Naive thymus-derived CD4-positive, alpha-beta T cell (primary cell): ENCODE measurements at regions not wholly inside any gene's neighbourhood (a gene's known extent, or its start where the extent isn't known, plus 50 kb on each side); places are given as distances from the start of the nearest gene placed in this dataset.

Source experiments
- ATAC-seq: fragments of 150-1000 bp; cut with Tn5 transposase; 2 replicates; pipeline ENCODE4 v1.10.0; 2021; ENCODE audit warnings: mild to moderate bottlenecking, moderate library complexity
- CTCF ChIA-PET: fragments of 350-600 bp; sonication (Branson Sonifier 250); formaldehyde crosslinking; loops from one replicate; lab custom pipeline; 2021; ENCODE audit warnings: antibody characterized with exemption; lab: Charles Lee
- POLR2A ChIA-PET: fragments of 350-600 bp; sonication (Branson Sonifier 250); formaldehyde crosslinking; loops from one replicate; lab custom pipeline; 2021; ENCODE audit warnings: antibody characterized with exemption, inconsistent platforms; lab: Charles Lee
- DNase-seq, 9 donors: peaks; one replicate each; pipeline versions ENCODE4 v3.0.0 to v3.0.0-alpha.2; 2020 to 2022; ENCODE audit warnings: mixed read lengths in 1 of 9
- H3K27ac ChIP-seq: one replicate; pipeline ENCODE4 v1.7.0; 2013; ENCODE audit warnings: mild to moderate bottlenecking, low read depth, low read length, moderate library complexity
- H3K27me3 ChIP-seq, 2 donors: one replicate each; pipeline ENCODE4 v1.7.0; 2013; ENCODE audit warnings: low read length in 2 of 2, mild to moderate bottlenecking in 2 of 2, moderate library complexity in 2 of 2; ENCODE audit not compliant: control insufficient read depth in 2 of 2, insufficient read depth in 2 of 2
- H3K36me3 ChIP-seq, 3 experiments: 1 replicate in 2 of 3; 2 replicates in 1 of 3; pipeline ENCODE4 v1.7.0; 2013; ENCODE audit warnings: low read length in 3 of 3, mild to moderate bottlenecking in 3 of 3, moderate library complexity in 1 of 3; ENCODE audit not compliant: insufficient read depth in 3 of 3, control insufficient read depth in 2 of 3
- H3K4me1 ChIP-seq, 2 donors: one replicate each; pipeline ENCODE4 v1.7.0; 2013; ENCODE audit warnings: low read length in 2 of 2, mild to moderate bottlenecking in 2 of 2, moderate library complexity in 1 of 2; ENCODE audit not compliant: control insufficient read depth in 2 of 2, insufficient read depth in 2 of 2
- H3K4me3 ChIP-seq: 2 replicates; pipeline ENCODE4 v1.7.0; 2013; ENCODE audit warnings: mild to moderate bottlenecking, low read length
- H3K9me3 ChIP-seq, 3 experiments: 1 replicate in 2 of 3; 2 replicates in 1 of 3; pipeline ENCODE4 v1.7.0; 2013; ENCODE audit warnings: low read length in 3 of 3; ENCODE audit not compliant: control insufficient read depth in 2 of 3
- H3K27ac Mint-ChIP-seq, 9 donors: one replicate each; pipeline ENCODE4 v1.8.0; 2020 to 2022; ENCODE audit warnings: mixed read lengths in 9 of 9, mild to moderate bottlenecking in 8 of 9, moderate library complexity in 5 of 9, inconsistent platforms in 2 of 9
- H3K27me3 Mint-ChIP-seq, 5 donors: one replicate each; pipeline ENCODE4 v1.8.0; 2021 to 2022; ENCODE audit warnings: mixed read lengths in 5 of 5, mild to moderate bottlenecking in 1 of 5
- H3K36me3 Mint-ChIP-seq, 5 donors: one replicate each; pipeline ENCODE4 v1.8.0; 2020 to 2022; ENCODE audit warnings: mixed read lengths in 5 of 5, mild to moderate bottlenecking in 3 of 5, inconsistent platforms in 1 of 5
- H3K4me1 Mint-ChIP-seq, 7 donors: one replicate each; pipeline ENCODE4 v1.8.0; 2020 to 2022; ENCODE audit warnings: mixed read lengths in 7 of 7, mild to moderate bottlenecking in 3 of 7, inconsistent platforms in 1 of 7
- H3K4me3 Mint-ChIP-seq, 10 donors: one replicate each; pipeline ENCODE4 v1.8.0; 2020 to 2022; ENCODE audit warnings: mild to moderate bottlenecking in 10 of 10, mixed read lengths in 10 of 10, moderate library complexity in 6 of 10, inconsistent platforms in 2 of 10
- H3K9me3 Mint-ChIP-seq, 11 donors: one replicate each; pipeline ENCODE4 v1.8.0; 2020 to 2022; ENCODE audit warnings: mixed read lengths in 11 of 11, mild to moderate bottlenecking in 4 of 11, inconsistent platforms in 1 of 11, moderate library complexity in 1 of 11
- intact Hi-C, 2 donors: fragments of 100-400 bp; cut with micrococcal nuclease; formaldehyde crosslinking; loops; one replicate each; pipeline ENCODE4 v1.15.1; 2023

DNA sequence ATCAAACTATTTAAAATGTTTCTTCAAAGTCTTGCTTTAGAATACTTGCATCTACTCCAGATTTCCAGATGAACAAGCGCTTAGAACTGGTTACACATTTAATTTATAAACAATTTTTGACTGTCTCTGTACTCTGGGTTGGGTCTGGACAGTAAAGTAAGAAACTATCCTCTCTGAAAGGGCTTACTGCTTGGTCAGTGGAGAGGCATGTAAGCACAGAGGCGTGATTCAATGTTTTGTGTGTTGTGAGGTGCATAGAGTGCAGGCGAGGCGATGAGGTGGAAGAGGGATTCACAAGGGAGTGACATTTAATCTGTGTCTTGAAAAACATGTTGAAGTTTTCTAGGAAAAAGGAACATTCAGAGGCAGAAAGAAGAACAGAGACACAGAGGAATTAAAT is 231.4 kb downstream of the VEGFC start:
- Histone ChIP-seq H3K4me3 (no peak overlapping the region), H3K4me1 (no peaks in the 10 kb centered on the region), H3K9me3 (no peaks in the 10 kb centered on the region), H3K27ac (no peak overlapping the region), H3K36me3 (no peaks in the 10 kb centered on the region), H3K27me3 (no peaks in the 10 kb centered on the region)
- Mint-ChIP-seq H3K27me3 (no peaks in the 10 kb centered on the region), H3K36me3 (no peaks in the 10 kb centered on the region), H3K4me1 (no peaks in the 10 kb centered on the region), H3K4me3 (no peak overlapping the region), H3K9me3 (peaks cover 0 to 15% (median 0%) of the 10 kb centered on the region in 11 donors), H3K27ac (no peak overlapping the region)
- no peak for ATAC-seq
- POLR2A ChIA-PET: no interaction called here
- DNase-seq: no peak
- intact Hi-C loops: no loop called here
- CTCF ChIA-PET: no interaction called here

DNA sequence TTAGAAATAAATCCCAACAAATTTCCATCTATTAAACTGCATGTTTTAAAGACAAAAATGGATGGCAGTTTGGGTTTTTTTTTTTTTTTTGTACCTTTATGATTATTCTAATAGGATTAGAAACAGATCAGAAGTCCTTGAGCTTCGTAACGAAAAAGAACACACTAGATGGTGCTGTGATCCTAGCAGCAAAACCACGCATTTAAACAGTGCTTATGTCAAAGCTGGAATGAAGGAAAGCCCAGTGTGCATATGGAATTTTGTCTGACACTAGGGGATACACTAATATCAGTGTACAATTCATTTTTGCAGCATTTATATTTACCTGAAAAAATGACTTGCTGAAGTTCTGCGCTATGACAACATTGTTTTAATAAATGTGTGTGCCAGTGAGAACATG is 229.1 kb downstream of the VEGFC start:
- peaks cover 0 to 15% (median 0%) of the 10 kb centered on the region in 11 donors for H3K9me3 Mint-ChIP-seq
- H3K4me1 Mint-ChIP-seq: no peaks in the 10 kb centered on the region
- H3K27me3 Mint-ChIP-seq: peaks cover 0 to 5% (median 0%) of the 10 kb centered on the region in 5 donors
- Histone ChIP-seq H3K4me1 (no peaks in the 10 kb centered on the region), H3K36me3 (no peaks in the 10 kb centered on the region), H3K9me3 (no peaks in the 10 kb centered on the region), H3K27ac (no peak overlapping the region), H3K4me3 (no peak overlapping the region), H3K27me3 (no peaks in the 10 kb centered on the region)
- no peak overlapping the region for H3K4me3 Mint-ChIP-seq
- no peaks in the 10 kb centered on the region for H3K36me3 Mint-ChIP-seq
- ATAC-seq (no peak), DNase-seq (no peak)
- H3K27ac Mint-ChIP-seq: no peak overlapping the region
- intact Hi-C loops: no loop called here
- ChIA-PET CTCF (no interaction called here), POLR2A (no interaction called here)

DNA sequence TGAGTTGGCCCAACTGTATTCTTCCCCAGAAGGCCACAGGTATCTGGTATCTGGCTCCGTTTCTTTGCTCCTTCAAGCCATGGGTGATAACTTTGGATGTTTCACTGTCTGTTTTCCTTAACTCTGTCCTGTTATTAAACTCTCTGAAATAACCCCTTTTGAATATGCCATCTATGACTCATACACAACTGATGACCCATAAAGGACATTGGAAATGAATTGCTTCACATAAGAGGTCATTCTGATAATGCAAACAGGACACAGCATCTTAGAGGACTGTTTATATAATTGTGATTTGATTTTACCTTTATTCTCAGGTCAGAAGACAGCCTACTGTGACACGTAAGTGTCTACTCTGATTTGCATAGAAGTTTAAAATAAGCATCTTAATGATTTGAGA is 227.7 kb downstream of the VEGFC start:
- H3K4me1 ChIP-seq: no peaks in the 10 kb centered on the region
- no peaks in the 10 kb centered on the region for H3K4me1 Mint-ChIP-seq
- H3K36me3 Mint-ChIP-seq: no peaks in the 10 kb centered on the region
- H3K27me3 ChIP-seq: no peaks in the 10 kb centered on the region
- no peak overlapping the region for H3K4me3 Mint-ChIP-seq
- no peak for DNase-seq
- H3K27me3 Mint-ChIP-seq: peaks cover 0 to 5% (median 0%) of the 10 kb centered on the region in 5 donors
- ATAC-seq: no peak
- POLR2A ChIA-PET: no interaction called here
- H3K9me3 ChIP-seq: no peaks in the 10 kb centered on the region
- no peaks in the 10 kb centered on the region for H3K36me3 ChIP-seq
- intact Hi-C loops: no loop called here
- no peak overlapping the region for H3K4me3 ChIP-seq
- peaks cover 0 to 15% (median 0%) of the 10 kb centered on the region in 11 donors for H3K9me3 Mint-ChIP-seq
- CTCF ChIA-PET: no interaction called here
- H3K27ac ChIP-seq: no peak overlapping the region
- H3K27ac Mint-ChIP-seq: no peak overlapping the region

DNA sequence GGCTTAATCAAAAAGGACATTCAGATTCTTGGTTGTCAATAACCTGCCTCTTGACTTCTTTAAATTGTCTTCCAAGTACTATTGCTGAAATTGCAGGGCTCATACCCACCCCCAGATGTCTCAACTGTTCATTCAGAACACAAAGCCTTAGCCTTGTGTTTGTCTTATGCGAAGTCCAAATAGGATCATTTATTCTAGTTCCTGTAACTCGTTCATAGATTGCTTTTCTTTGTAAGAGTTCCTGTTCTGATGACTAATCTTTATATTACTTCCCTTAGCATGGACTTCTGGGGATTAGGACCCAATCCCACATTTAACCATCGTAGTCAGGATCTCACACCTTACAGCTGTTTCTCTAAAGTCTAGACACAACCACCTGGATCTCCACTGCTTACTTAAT is 226.0 kb downstream of the VEGFC start:
- Histone ChIP-seq H3K4me1 (no peaks in the 10 kb centered on the region), H3K36me3 (no peaks in the 10 kb centered on the region), H3K9me3 (no peaks in the 10 kb centered on the region), H3K4me3 (no peak overlapping the region), H3K27me3 (no peaks in the 10 kb centered on the region), H3K27ac (no peak overlapping the region)
- Mint-ChIP-seq H3K27me3 (peaks cover 0 to 5% (median 0%) of the 10 kb centered on the region in 5 donors), H3K4me3 (no peak overlapping the region), H3K27ac (no peak overlapping the region), H3K36me3 (no peaks in the 10 kb centered on the region), H3K4me1 (no peaks in the 10 kb centered on the region), H3K9me3 (peaks cover 0 to 15% (median 0%) of the 10 kb centered on the region in 11 donors)
- CTCF ChIA-PET: no interaction called here
- no peak for DNase-seq
- no peak for ATAC-seq
- POLR2A ChIA-PET: no interaction called here
- intact Hi-C loops: no loop called here

DNA sequence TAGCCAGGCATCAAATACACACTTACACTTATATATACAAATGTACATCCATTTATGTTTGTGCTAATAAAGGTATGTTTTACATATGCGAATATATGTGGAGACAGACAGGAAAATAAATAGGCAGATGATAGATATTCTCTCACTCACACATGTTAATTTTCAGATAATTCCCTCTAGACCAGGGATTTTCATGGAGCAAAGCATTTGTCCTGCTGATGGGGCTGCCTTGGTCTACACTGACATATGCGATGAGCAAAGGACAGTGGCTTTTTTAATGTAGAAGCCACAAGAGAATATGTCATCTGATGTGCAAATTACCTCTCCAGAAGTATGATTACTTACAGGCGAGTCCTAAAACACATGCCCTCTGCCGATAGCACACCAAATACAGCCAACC is 224.5 kb downstream of the VEGFC start:
- CTCF ChIA-PET: no interaction called here

DNA sequence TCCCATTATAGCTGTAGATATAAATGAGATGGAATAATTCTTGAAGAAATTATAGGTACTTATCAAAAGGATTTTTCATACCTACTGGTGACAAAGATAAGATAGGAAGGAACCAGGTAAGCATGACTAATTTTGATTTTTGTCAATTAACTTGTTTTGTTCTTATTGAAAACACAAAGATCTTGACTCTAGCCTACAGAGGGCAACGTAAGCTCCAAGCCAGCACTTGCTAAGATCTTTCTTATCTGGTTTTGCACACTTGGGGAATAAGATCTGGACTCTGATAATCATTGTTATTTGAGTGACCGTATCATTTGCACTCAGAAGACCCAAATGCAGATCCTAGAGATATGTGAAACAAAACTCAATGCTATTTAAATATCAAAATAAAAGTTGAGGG is 223.4 kb downstream of the VEGFC start:
- ATAC-seq (no peak), DNase-seq (no peak)
- Histone ChIP-seq H3K36me3 (no peaks in the 10 kb centered on the region), H3K27ac (no peak overlapping the region), H3K4me3 (no peak overlapping the region), H3K27me3 (no peaks in the 10 kb centered on the region), H3K9me3 (no peaks in the 10 kb centered on the region), H3K4me1 (no peaks in the 10 kb centered on the region)
- Mint-ChIP-seq H3K27me3 (peaks cover 0 to 5% (median 0%) of the 10 kb centered on the region in 5 donors), H3K4me1 (no peaks in the 10 kb centered on the region), H3K4me3 (no peak overlapping the region), H3K27ac (no peak overlapping the region), H3K9me3 (peaks cover 0 to 9% (median 0%) of the 10 kb centered on the region in 11 donors), H3K36me3 (no peaks in the 10 kb centered on the region)
- ChIA-PET POLR2A (no interaction called here), CTCF (no interaction called here)
- intact Hi-C loops: no loop called here

More for the DNA sequence above, 224.5 kb downstream of the VEGFC start:
- ATAC-seq (no peak), DNase-seq (no peak)
- H3K27ac ChIP-seq: no peak overlapping the region
- Mint-ChIP-seq H3K27ac (no peak overlapping the region), H3K4me3 (no peak overlapping the region), H3K27me3 (peaks cover 0 to 5% (median 0%) of the 10 kb centered on the region in 5 donors), H3K36me3 (no peaks in the 10 kb centered on the region), H3K4me1 (no peaks in the 10 kb centered on the region), H3K9me3 (peaks cover 0 to 11% (median 0%) of the 10 kb centered on the region in 11 donors)
- no peaks in the 10 kb centered on the region for H3K36me3 ChIP-seq
- no peaks in the 10 kb centered on the region for H3K27me3 ChIP-seq
- intact Hi-C loops: no loop called here
- H3K9me3 ChIP-seq: no peaks in the 10 kb centered on the region
- no peaks in the 10 kb centered on the region for H3K4me1 ChIP-seq
- POLR2A ChIA-PET: no interaction called here
- H3K4me3 ChIP-seq: no peak overlapping the region

DNA sequence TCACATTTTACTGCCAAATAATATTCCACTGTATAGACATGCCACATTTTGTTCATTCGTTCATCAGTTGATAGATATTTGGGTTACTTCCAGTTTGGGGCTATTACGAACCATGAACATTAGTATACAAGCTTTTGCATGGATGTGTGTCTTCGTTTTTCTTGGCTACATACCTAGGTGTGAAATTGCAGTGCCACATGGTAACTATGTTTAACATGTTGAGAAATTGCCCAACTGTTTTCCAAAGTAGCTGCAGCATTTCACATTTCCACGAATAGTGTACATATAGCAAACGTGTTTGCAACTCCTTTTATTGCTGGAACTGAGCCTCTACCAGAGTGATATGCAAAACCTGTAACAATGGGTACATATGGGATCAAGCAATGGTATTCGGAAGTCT is 221.5 kb downstream of the VEGFC start:
- H3K36me3 Mint-ChIP-seq: no peaks in the 10 kb centered on the region
- peaks cover 0 to 10% (median 0%) of the 10 kb centered on the region in 11 donors for H3K9me3 Mint-ChIP-seq
- H3K4me3 Mint-ChIP-seq: no peak overlapping the region
- peaks cover 0 to 5% (median 0%) of the 10 kb centered on the region in 5 donors for H3K27me3 Mint-ChIP-seq
- CTCF ChIA-PET: no interaction called here
- H3K36me3 ChIP-seq: no peaks in the 10 kb centered on the region
- no peak overlapping the region for H3K27ac Mint-ChIP-seq
- POLR2A ChIA-PET: no interaction called here
- no peaks in the 10 kb centered on the region for H3K9me3 ChIP-seq
- no peaks in the 10 kb centered on the region for H3K27me3 ChIP-seq
- H3K27ac ChIP-seq: no peak overlapping the region
- H3K4me1 Mint-ChIP-seq: no peaks in the 10 kb centered on the region
- intact Hi-C loops: no loop called here
- H3K4me3 ChIP-seq: no peak overlapping the region
- ATAC-seq (no peak), DNase-seq (no peak)
- no peaks in the 10 kb centered on the region for H3K4me1 ChIP-seq
